HEK293 (cell line): ENCODE measurements at regions not wholly inside any gene's neighbourhood (a gene's known extent, or its start where the extent isn't known, plus 50 kb on each side); places are given as distances from the start of the nearest gene placed in this dataset.

ENCODE experiments used
- CTCF ChIA-PET: fragments of 350-600 bp; formaldehyde crosslinking; extraction: SDS; loops from one replicate; lab custom pipeline; 2021; ENCODE audit warnings: antibody characterized with exemption; lab: Yijun Ruan, JAX
- POLR2A ChIA-PET: fragments of 300-600 bp; formaldehyde crosslinking; extraction: SDS; loops from one replicate; lab custom pipeline; 2020; ENCODE audit warnings: antibody characterized with exemption, inconsistent platforms; lab: Yijun Ruan, JAX
- H3K27ac ChIP-seq: fragments of 200-500 bp; sonication (Bioruptor generic); 2 replicates; pipeline ENCODE4 v1.5.1; 2014; ENCODE audit warnings: low read depth, low read length, control low read depth, inconsistent platforms; ENCODE audit errors: extremely low read depth
- H3K36me3 ChIP-seq, 2 experiments: fragments of 200-500 bp in 1 of 2; sonication (Bioruptor generic) in 1 of 2; 1 replicate in 1 of 2; 2 replicates in 1 of 2; pipeline ENCODE4 v1.5.1; 2014 to 2017; ENCODE audit warnings: inconsistent platforms in 2 of 2, low read length in 2 of 2; ENCODE audit not compliant: control insufficient read depth in 2 of 2, insufficient read depth in 1 of 2
- H3K4me1 ChIP-seq: fragments of 200-500 bp; sonication (Bioruptor generic); 2 replicates; pipeline ENCODE4 v1.5.1; 2014; ENCODE audit warnings: mild to moderate bottlenecking, low read length, inconsistent platforms; ENCODE audit not compliant: control insufficient read depth, insufficient read depth
- H3K4me3 ChIP-seq: 2 replicates; pipeline ENCODE4 v1.5.1; 2011; ENCODE audit warnings: low read depth, mild to moderate bottlenecking, control low read depth, low read length, moderate library complexity
- H3K9me3 ChIP-seq: fragments of 200-500 bp; sonication (Bioruptor generic); 2 replicates; pipeline ENCODE4 v1.5.1; 2014; ENCODE audit warnings: low read depth, low read length, inconsistent platforms; ENCODE audit not compliant: control insufficient read depth, insufficient read depth
- ELK4 ChIP-seq: IDR thresholded peaks from 2 replicates; pipeline ENCODE4 v1.6.1; 2011; ENCODE audit warnings: mild to moderate bottlenecking, low read depth, low read length, borderline replicate concordance
- PRDM2 ChIP-seq: fragments of 450-650 bp; formaldehyde crosslinking; IDR thresholded peaks from 2 replicates; pipeline ENCODE4 v1.5.1; 2016; ENCODE audit warnings: missing biosample characterization, missing genetic modification characterization, borderline replicate concordance
- REPIN1 ChIP-seq: fragments of 450-650 bp; formaldehyde crosslinking; IDR thresholded peaks from 2 replicates; pipeline ENCODE4 v1.5.1; 2017; ENCODE audit warnings: missing biosample characterization, missing genetic modification characterization, low read depth
- REST ChIP-seq: fragments of 450-650 bp; formaldehyde crosslinking; IDR thresholded peaks from 2 replicates; pipeline ENCODE4 v1.5.1; 2016; ENCODE audit warnings: missing biosample characterization, missing genetic modification characterization
- WT1 ChIP-seq: fragments of 450-650 bp; formaldehyde crosslinking; IDR thresholded peaks from 2 replicates; pipeline ENCODE4 v1.5.1; 2016; ENCODE audit warnings: missing biosample characterization, missing genetic modification characterization
- ZBTB1 ChIP-seq: fragments of 450-650 bp; formaldehyde crosslinking; IDR thresholded peaks from 2 replicates; pipeline ENCODE4 v1.5.1; 2016; ENCODE audit warnings: missing biosample characterization, missing genetic modification characterization
- ZBTB21 ChIP-seq: fragments of 450-650 bp; formaldehyde crosslinking; IDR thresholded peaks from 2 replicates; pipeline ENCODE4 v1.5.1; 2017; ENCODE audit warnings: missing biosample characterization, missing genetic modification characterization
- ZBTB48 ChIP-seq: fragments of 450-650 bp; formaldehyde crosslinking; IDR thresholded peaks from 2 replicates; pipeline ENCODE4 v1.5.1; 2016; ENCODE audit warnings: missing biosample characterization, missing genetic modification characterization
- ZFHX2 ChIP-seq: fragments of 450-650 bp; formaldehyde crosslinking; conservative IDR thresholded peaks from 2 replicates; pipeline ENCODE4 v1.5.1; 2016; ENCODE audit warnings: missing biosample characterization, missing genetic modification characterization
- ZFP3 ChIP-seq: fragments of 450-650 bp; formaldehyde crosslinking; IDR thresholded peaks from 2 replicates; pipeline ENCODE4 v1.5.1; 2016; ENCODE audit warnings: low read depth, missing biosample characterization, missing genetic modification characterization
- ZNF10 ChIP-seq: fragments of 450-650 bp; formaldehyde crosslinking; IDR thresholded peaks from 2 replicates; pipeline ENCODE4 v1.5.1; 2017; ENCODE audit warnings: missing biosample characterization, missing genetic modification characterization
- ZNF121 ChIP-seq: fragments of 450-650 bp; formaldehyde crosslinking; IDR thresholded peaks from 2 replicates; pipeline ENCODE4 v1.5.1; 2016; ENCODE audit warnings: missing biosample characterization, missing genetic modification characterization
- ZNF148 ChIP-seq: fragments of 450-650 bp; formaldehyde crosslinking; IDR thresholded peaks from 2 replicates; pipeline ENCODE4 v1.5.0; 2017; ENCODE audit warnings: missing biosample characterization, missing genetic modification characterization, borderline replicate concordance
- ZNF174 ChIP-seq: fragments of 450-650 bp; formaldehyde crosslinking; IDR thresholded peaks from 2 replicates; pipeline ENCODE4 v1.5.0; 2017; ENCODE audit warnings: missing biosample characterization, mild to moderate bottlenecking, missing genetic modification characterization
- ZNF223 ChIP-seq: fragments of 450-650 bp; formaldehyde crosslinking; IDR thresholded peaks from 2 replicates; pipeline ENCODE4 v1.5.1; 2016; ENCODE audit warnings: missing biosample characterization, missing genetic modification characterization
- ZNF548 ChIP-seq: fragments of 450-650 bp; formaldehyde crosslinking; IDR thresholded peaks from 2 replicates; pipeline ENCODE4 v1.5.1; 2016; ENCODE audit warnings: missing biosample characterization, missing genetic modification characterization
- ZNF596 ChIP-seq: fragments of 450-650 bp; IDR thresholded peaks from 2 replicates; pipeline ENCODE4 v1.5.0; 2018; ENCODE audit warnings: missing biosample characterization, mild to moderate bottlenecking, missing genetic modification characterization, moderate library complexity
- ZNF621 ChIP-seq: fragments of 450-650 bp; formaldehyde crosslinking; IDR thresholded peaks from 2 replicates; pipeline ENCODE4 v1.5.1; 2017; ENCODE audit warnings: missing biosample characterization, missing genetic modification characterization

- TF ChIP-seq PRDM2 (no peak), ZNF621 (tag by site-specific recombination) (no peak), ZNF596 (tag by site-specific recombination) (no peak), ZBTB48 (no peak), ZFP3 (no peak)
- ChIA-PET POLR2A (no interaction called here), CTCF (no interaction called here)
- Histone ChIP-seq H3K36me3 (no peaks in the 10 kb centered on the region), H3K4me3 (no peak overlapping the region), H3K4me1 (no peaks in the 10 kb centered on the region), H3K27ac (no peak overlapping the region), H3K9me3 (no peaks in the 10 kb centered on the region)
Observed at GRCh38 chr4:144316869-144317268, 176.4 kb upstream of the GYPA start.

- ChIA-PET CTCF (interaction anchor here (0.5 to 0.7 kb wide), 2 partner anchors 180 to 216 kb away, joined by 3 read pairs; no protein-coding TSS in a partner anchor), POLR2A (no interaction called here)
- H3K4me1 ChIP-seq: no peaks in the 10 kb centered on the region
- H3K4me3 ChIP-seq: no peak overlapping the region
- H3K36me3 ChIP-seq: no peaks in the 10 kb centered on the region
- H3K27ac ChIP-seq: no peak overlapping the region
- H3K9me3 ChIP-seq: no peaks in the 10 kb centered on the region
- TF ChIP-seq REST (tag by site-specific recombination) (no peak), ZNF121 (no peak), ZNF10 (tag by site-specific recombination) (no peak), ZBTB21 (tag by site-specific recombination) (no peak), ZNF174 (tag by site-specific recombination) (no peak), ELK4 (no peak), ZNF148 (tag by site-specific recombination) (no peak), WT1 (tag by site-specific recombination) (no peak), ZBTB1 (tag by site-specific recombination) (no peak), ZNF223 (tag by site-specific recombination) (no peak), REPIN1 (no peak), ZNF548 (no peak), ZFHX2 (no peak)
Observed at GRCh38 chr4:144318797-144319196, 178.3 kb upstream of the GYPA start.
